ENCODE measurements at regions not wholly inside any gene's neighbourhood (a gene's known extent, or its start where the extent isn't known, plus 50 kb on each side); places are given as distances from the start of the nearest gene placed in this dataset.
A peak's percentile ranks its signal among the peaks of the same experiment; 100 is the strongest.

GRCh38 chr2:48138898-48139297 is 175.6 kb upstream of the FOXN2 start:
- Mint-ChIP-seq H3K27me3 (no peaks in the 10 kb centered on the region), H3K4me3 (no peak overlapping the region), H3K4me1 (peaks cover 2% of the 10 kb centered on the region), H3K27ac (no peak overlapping the region), H3K36me3 (ENCODE audit: low read depth) (peaks cover 2% of the 10 kb centered on the region)
- DNase-seq (no peak), ATAC-seq (no peak)
- H3K9me3 ChIP-seq (ENCODE audit: control insufficient read depth, low read length, poor library complexity, severe bottlenecking) = no peaks in the 10 kb centered on the region

- H3K4me1 Mint-ChIP-seq = peaks cover 10% of the 10 kb centered on the region
Measured at GRCh38 chr2:48140586-48140985, 173.9 kb upstream of the FOXN2 start.

GRCh38 chr2:48144777-48145176 is 169.7 kb upstream of the FOXN2 start:
- DNase-seq (no peak), ATAC-seq (no peak)
- H3K36me3 Mint-ChIP-seq (ENCODE audit: low read depth) = no peaks in the 10 kb centered on the region
- H3K4me1 Mint-ChIP-seq = peaks cover 13% of the 10 kb centered on the region
- H3K27ac Mint-ChIP-seq = peak overlapping the region; percentile 83
- no peaks in the 10 kb centered on the region for H3K9me3 ChIP-seq (ENCODE audit: control insufficient read depth, low read length, poor library complexity, severe bottlenecking)
- H3K27me3 Mint-ChIP-seq = no peaks in the 10 kb centered on the region
- H3K4me3 Mint-ChIP-seq = no peak overlapping the region

More at GRCh38 chr2:48140586-48140985, 173.9 kb upstream of the FOXN2 start:
- ATAC-seq (no peak), DNase-seq (no peak)
- Mint-ChIP-seq H3K4me3 (no peak overlapping the region), H3K27ac (no peak overlapping the region), H3K36me3 (ENCODE audit: low read depth) (peaks cover 2% of the 10 kb centered on the region), H3K27me3 (no peaks in the 10 kb centered on the region)
- no peaks in the 10 kb centered on the region for H3K9me3 ChIP-seq (ENCODE audit: control insufficient read depth, low read length, poor library complexity, severe bottlenecking)

GRCh38 chr2:48145845-48146452 is 168.5 kb upstream of the FOXN2 start:
- Mint-ChIP-seq H3K36me3 (ENCODE audit: low read depth) (no peaks in the 10 kb centered on the region), H3K27ac (no peak overlapping the region), H3K4me3 (no peak overlapping the region), H3K4me1 (peaks cover 13% of the 10 kb centered on the region), H3K27me3 (no peaks in the 10 kb centered on the region)
- ATAC-seq = no peak
- no peaks in the 10 kb centered on the region for H3K9me3 ChIP-seq (ENCODE audit: control insufficient read depth, low read length, poor library complexity, severe bottlenecking)
- DNase-seq = no peak

- H3K27ac Mint-ChIP-seq = no peak overlapping the region
- ATAC-seq = no peak
Measured at GRCh38 chr2:48146552-48146951, 167.9 kb upstream of the FOXN2 start.

GRCh38 chr2:48147719-48148118 is 166.8 kb upstream of the FOXN2 start:
- Mint-ChIP-seq H3K36me3 (ENCODE audit: low read depth) (no peaks in the 10 kb centered on the region), H3K4me3 (no peak overlapping the region), H3K27me3 (no peaks in the 10 kb centered on the region), H3K27ac (no peak overlapping the region), H3K4me1 (peaks cover 13% of the 10 kb centered on the region)
- H3K9me3 ChIP-seq (ENCODE audit: control insufficient read depth, low read length, poor library complexity, severe bottlenecking) = no peaks in the 10 kb centered on the region
- DNase-seq (no peak), ATAC-seq (no peak)

More at GRCh38 chr2:48146552-48146951, 167.9 kb upstream of the FOXN2 start:
- H3K4me1 Mint-ChIP-seq = peaks cover 13% of the 10 kb centered on the region
- H3K27me3 Mint-ChIP-seq = no peaks in the 10 kb centered on the region
- H3K4me3 Mint-ChIP-seq = peak overlapping the region; percentile 36
- DNase-seq = no peak
- H3K9me3 ChIP-seq (ENCODE audit: control insufficient read depth, low read length, poor library complexity, severe bottlenecking) = no peaks in the 10 kb centered on the region
- no peaks in the 10 kb centered on the region for H3K36me3 Mint-ChIP-seq (ENCODE audit: low read depth)

GRCh38 chr2:48148841-48149430 is 165.5 kb upstream of the FOXN2 start:
- Mint-ChIP-seq H3K36me3 (ENCODE audit: low read depth) (no peaks in the 10 kb centered on the region), H3K4me1 (peaks cover 13% of the 10 kb centered on the region), H3K27ac (no peak overlapping the region), H3K27me3 (no peaks in the 10 kb centered on the region), H3K4me3 (peak overlapping the region; percentile 5)
- ATAC-seq (no peak), DNase-seq (no peak)
- no peaks in the 10 kb centered on the region for H3K9me3 ChIP-seq (ENCODE audit: control insufficient read depth, low read length, poor library complexity, severe bottlenecking)

- ATAC-seq (no peak), DNase-seq (no peak)
- no peaks in the 10 kb centered on the region for H3K4me1 Mint-ChIP-seq
- H3K4me3 Mint-ChIP-seq = no peak overlapping the region
- no peak overlapping the region for H3K27ac Mint-ChIP-seq
- no peaks in the 10 kb centered on the region for H3K36me3 Mint-ChIP-seq (ENCODE audit: low read depth)
- H3K9me3 ChIP-seq (ENCODE audit: control insufficient read depth, low read length, poor library complexity, severe bottlenecking) = peaks cover 16% of the 10 kb centered on the region
- no peaks in the 10 kb centered on the region for H3K27me3 Mint-ChIP-seq
Measured at GRCh38 chr2:48157150-48157549, 157.3 kb upstream of the FOXN2 start.

GRCh38 chr2:48161628-48162027 is 152.9 kb upstream of the FOXN2 start:
- ATAC-seq (no peak), DNase-seq (no peak)
- Mint-ChIP-seq H3K27me3 (no peaks in the 10 kb centered on the region), H3K4me1 (no peaks in the 10 kb centered on the region), H3K36me3 (ENCODE audit: low read depth) (peaks cover 2% of the 10 kb centered on the region), H3K4me3 (no peak overlapping the region), H3K27ac (no peak overlapping the region)
- H3K9me3 ChIP-seq (ENCODE audit: control insufficient read depth, low read length, poor library complexity, severe bottlenecking) = peaks cover 16% of the 10 kb centered on the region

- Mint-ChIP-seq H3K36me3 (ENCODE audit: low read depth) (peaks cover 2% of the 10 kb centered on the region), H3K27ac (no peak overlapping the region), H3K4me3 (no peak overlapping the region), H3K4me1 (no peaks in the 10 kb centered on the region), H3K27me3 (no peaks in the 10 kb centered on the region)
- ATAC-seq = no peak
- DNase-seq = no peak
- peaks cover 5% of the 10 kb centered on the region for H3K9me3 ChIP-seq (ENCODE audit: control insufficient read depth, low read length, poor library complexity, severe bottlenecking)
Measured at GRCh38 chr2:48162742-48163141, 151.7 kb upstream of the FOXN2 start.

GRCh38 chr2:48165070-48165753 is 149.3 kb upstream of the FOXN2 start:
- no peaks in the 10 kb centered on the region for H3K27me3 Mint-ChIP-seq
- no peaks in the 10 kb centered on the region for H3K4me1 Mint-ChIP-seq
- ATAC-seq (no peak), DNase-seq (no peak)
- no peak overlapping the region for H3K4me3 Mint-ChIP-seq
- no peaks in the 10 kb centered on the region for H3K9me3 ChIP-seq (ENCODE audit: control insufficient read depth, low read length, poor library complexity, severe bottlenecking)
- H3K27ac Mint-ChIP-seq = no peak overlapping the region
- peaks cover 2% of the 10 kb centered on the region for H3K36me3 Mint-ChIP-seq (ENCODE audit: low read depth)

- ATAC-seq (no peak), DNase-seq (no peak)
- Mint-ChIP-seq H3K27me3 (no peaks in the 10 kb centered on the region), H3K4me1 (no peaks in the 10 kb centered on the region), H3K27ac (no peak overlapping the region), H3K4me3 (no peak overlapping the region), H3K36me3 (ENCODE audit: low read depth) (peaks cover 2% of the 10 kb centered on the region)
- H3K9me3 ChIP-seq (ENCODE audit: control insufficient read depth, low read length, poor library complexity, severe bottlenecking) = no peaks in the 10 kb centered on the region
Measured at GRCh38 chr2:48169141-48169592, 145.3 kb upstream of the FOXN2 start.

- DNase-seq = no peak
- no peaks in the 10 kb centered on the region for H3K9me3 ChIP-seq (ENCODE audit: control insufficient read depth, low read length, poor library complexity, severe bottlenecking)
- Mint-ChIP-seq H3K4me3 (no peak overlapping the region), H3K27ac (no peak overlapping the region), H3K4me1 (no peaks in the 10 kb centered on the region), H3K27me3 (no peaks in the 10 kb centered on the region), H3K36me3 (ENCODE audit: low read depth) (peaks cover 2% of the 10 kb centered on the region)
- no peak for ATAC-seq
Measured at GRCh38 chr2:48170281-48170680, 144.2 kb upstream of the FOXN2 start.

- Mint-ChIP-seq H3K27me3 (no peaks in the 10 kb centered on the region), H3K36me3 (ENCODE audit: low read depth) (no peaks in the 10 kb centered on the region), H3K4me1 (no peaks in the 10 kb centered on the region), H3K4me3 (no peak overlapping the region), H3K27ac (no peak overlapping the region)
- DNase-seq = no peak
- ATAC-seq = no peak
- no peaks in the 10 kb centered on the region for H3K9me3 ChIP-seq (ENCODE audit: control insufficient read depth, low read length, poor library complexity, severe bottlenecking)
Measured at GRCh38 chr2:48173141-48173540, 141.3 kb upstream of the FOXN2 start.
